HEK293T (cell line): ENCODE measurements at regions not wholly inside any gene's neighbourhood (a gene's known extent, or its start where the extent isn't known, plus 50 kb on each side); places are given as distances from the start of the nearest gene placed in this dataset.

Source experiments
- ARNT ChIP-seq: fragments of 450-650 bp; IDR thresholded peaks from 2 replicates; pipeline ENCODE4 v1.6.1; 2017; ENCODE audit warnings: mild to moderate bottlenecking
- BHLHE40 ChIP-seq: fragments of 450-650 bp; IDR thresholded peaks from 2 replicates; pipeline ENCODE4 v1.6.1; 2016; ENCODE audit warnings: mild to moderate bottlenecking, moderate library complexity, borderline replicate concordance
- CTBP1 ChIP-seq: fragments of 450-650 bp; IDR thresholded peaks from 2 replicates; pipeline ENCODE4 v1.6.1; 2016; ENCODE audit warnings: borderline replicate concordance
- ELF4 ChIP-seq: fragments of 450-650 bp; IDR thresholded peaks from 2 replicates; pipeline ENCODE4 v1.6.1; 2017; ENCODE audit warnings: antibody characterized with exemption
- FOXA1 ChIP-seq: fragments of 450-650 bp; IDR thresholded peaks from 2 replicates; pipeline ENCODE4 v1.6.1; 2016; ENCODE audit warnings: mild to moderate bottlenecking
- FOXK2 ChIP-seq: fragments of 450-650 bp; IDR thresholded peaks from 2 replicates; pipeline ENCODE4 v1.6.1; 2016; ENCODE audit warnings: mild to moderate bottlenecking
- FOXM1 ChIP-seq: fragments of 450-650 bp; IDR thresholded peaks from 2 replicates; pipeline ENCODE4 v1.6.1; 2017; ENCODE audit warnings: mild to moderate bottlenecking, borderline replicate concordance
- NFRKB ChIP-seq: fragments of 450-650 bp; IDR thresholded peaks from 2 replicates; pipeline ENCODE4 v1.6.1; 2016; ENCODE audit warnings: mild to moderate bottlenecking, moderate library complexity
- SP1 ChIP-seq: fragments of 450-650 bp; IDR thresholded peaks from 2 replicates; pipeline ENCODE4 v1.6.1; 2017
- SUZ12 ChIP-seq: fragments of 450-650 bp; IDR thresholded peaks from 2 replicates; pipeline ENCODE4 v1.6.1; 2016; ENCODE audit warnings: mild to moderate bottlenecking

DNA sequence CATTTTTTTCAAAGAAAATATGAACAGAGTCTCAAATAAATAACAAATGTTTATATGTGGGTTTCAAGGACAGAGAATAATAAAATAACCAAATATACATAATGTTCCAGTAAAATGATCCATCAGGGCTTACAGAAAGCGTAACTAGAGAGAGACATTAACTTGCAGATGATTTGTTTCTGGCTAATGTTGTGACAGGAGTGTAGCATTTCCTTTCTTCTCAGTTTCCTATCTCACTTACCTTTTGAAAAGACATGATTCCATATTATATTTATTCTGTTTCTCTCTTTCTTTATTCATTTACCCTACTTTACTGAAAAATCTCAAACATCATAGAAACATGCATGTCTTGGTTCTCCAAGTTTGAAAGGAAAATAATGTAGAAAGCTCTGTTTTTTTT, 451.3 kb upstream of the CDH9 start:
- no peak for TF ChIP-seq SP1
- TF ChIP-seq NFRKB, result no peak
- no peak for TF ChIP-seq FOXM1
- TF ChIP-seq CTBP1, result no peak
- TF ChIP-seq BHLHE40, result no peak
- no peak for TF ChIP-seq ELF4
- TF ChIP-seq SUZ12, result no peak
- no peak for TF ChIP-seq FOXK2
- no peak for TF ChIP-seq FOXA1
- no peak for TF ChIP-seq ARNT
